Endothelial cell of umbilical vein (primary cell): ENCODE measurements at regions not wholly inside any gene's neighbourhood (a gene's known extent, or its start where the extent isn't known, plus 50 kb on each side); places are given as distances from the start of the nearest gene placed in this dataset.

Experiments
- BruUV-seq: library from RNA; stranded (reverse); fragments of 400-500 nt; replicated peaks from 2 replicates; lab custom pipeline; 2021; lab: Mats Ljungman, UMichigan
- CTCF ChIA-PET: fragments of 300-600, 350-600 bp; sonication (Branson Sonifier 250); formaldehyde crosslinking; loops from one replicate; lab custom pipeline; 2021; ENCODE audit warnings: antibody characterized with exemption, inconsistent platforms; lab: Charles Lee
- POLR2A ChIA-PET: fragments of 300-600, 350-600 bp; sonication (Branson Sonifier 250); formaldehyde crosslinking; loops from one replicate; lab custom pipeline; 2021; ENCODE audit warnings: antibody characterized with exemption, inconsistent platforms; lab: Charles Lee
- DNase-seq: peaks from one replicate; pipeline ENCODE4 v3.0.0-alpha.2; 2011; ENCODE audit warnings: low read depth, low spot score
- FAIRE-seq: peaks from 2 replicates; lab custom pipeline; 2011; peaks lifted over from hg19 to GRCh38; lab: Jason Lieb, UNC
- H2AFZ ChIP-seq: 2 replicates; pipeline ENCODE4 v1.6.0; 2012; ENCODE audit warnings: low read depth, low read length, control low read depth, inconsistent platforms
- H3K27ac ChIP-seq: 2 replicates; pipeline ENCODE4 v1.5.1; 2011; ENCODE audit warnings: low read depth, mild to moderate bottlenecking, control low read depth, low read length, moderate library complexity; ENCODE audit not compliant: insufficient read depth
- H3K27me3 ChIP-seq, 2 experiments: 2 replicates each; pipeline versions ENCODE4 v1.6.0 to v1.6.1; 2011; ENCODE audit warnings: low read length in 2 of 2, mixed read lengths in 1 of 2; ENCODE audit not compliant: control insufficient read depth in 2 of 2, insufficient read depth in 2 of 2
- H3K36me3 ChIP-seq, 2 experiments: 2 replicates in 1 of 2; 3 replicates in 1 of 2; pipeline ENCODE4 v1.5.1; 2011; ENCODE audit warnings: low read length in 2 of 2, mild to moderate bottlenecking in 1 of 2, moderate library complexity in 1 of 2; ENCODE audit not compliant: control insufficient read depth in 2 of 2, insufficient read depth in 2 of 2; ENCODE audit errors: extremely low read depth in 1 of 2
- H3K4me1 ChIP-seq: 3 replicates; pipeline ENCODE4 v1.5.1; 2011; ENCODE audit warnings: mild to moderate bottlenecking, low read length; ENCODE audit not compliant: control insufficient read depth, insufficient read depth; ENCODE audit errors: extremely low read depth
- H3K4me2 ChIP-seq: 2 replicates; pipeline ENCODE4 v1.6.1; 2011; ENCODE audit warnings: low read length, control low read depth, mixed read lengths; ENCODE audit not compliant: insufficient read depth
- H3K4me3 ChIP-seq, 3 experiments: fragments of 200-600 bp in 1 of 3; sonication (generic), shearing (Covaris generic) in 1 of 3; replicated peaks in 1 of 3; 2 replicates each; pipeline ENCODE4 v1.5.1; 2011 to 2016; ENCODE audit warnings: control low read depth in 3 of 3, low read length in 3 of 3, mild to moderate bottlenecking in 2 of 3, inconsistent platforms in 1 of 3, low read depth in 1 of 3, moderate library complexity in 1 of 3; ENCODE audit not compliant: insufficient read depth in 1 of 3
- H3K79me2 ChIP-seq: 2 replicates; pipeline ENCODE4 v1.6.0; 2012; ENCODE audit warnings: low read length, inconsistent platforms; ENCODE audit not compliant: control insufficient read depth, insufficient read depth
- H3K9ac ChIP-seq: replicated peaks from 2 replicates; pipeline ENCODE3; 2011; ENCODE audit warnings: low read length, control low read depth; ENCODE audit not compliant: insufficient read depth; ENCODE audit errors: extremely low read depth
- H3K9me1 ChIP-seq: replicated peaks from 3 replicates; pipeline ENCODE4 v1.6.0; 2011; ENCODE audit warnings: mild to moderate bottlenecking, low read length; ENCODE audit not compliant: control insufficient read depth, insufficient read depth; ENCODE audit errors: extremely low read depth
- H3K9me3 ChIP-seq: replicated peaks from 2 replicates; pipeline ENCODE4 v1.5.1; 2012; ENCODE audit warnings: low read length, inconsistent platforms; ENCODE audit not compliant: control insufficient read depth, insufficient read depth
- H4K20me1 ChIP-seq: replicated peaks from 2 replicates; pipeline ENCODE3; 2011; ENCODE audit warnings: mild to moderate bottlenecking, low read length; ENCODE audit not compliant: control insufficient read depth, insufficient read depth; ENCODE audit errors: extremely low read depth
- CTCF ChIP-seq, 2 donors: IDR thresholded peaks; 1 replicate in 1 of 2; 2 replicates in 1 of 2; pipeline ENCODE4 v1.5.1; 2011; ENCODE audit warnings: low read length in 2 of 2, mild to moderate bottlenecking in 2 of 2, moderate library complexity in 2 of 2, control low read depth in 1 of 2, inconsistent platforms in 1 of 2, low read depth in 1 of 2; ENCODE audit not compliant: insufficient read depth in 1 of 2; ENCODE audit errors: extremely low read depth in 1 of 2
- FOS ChIP-seq: IDR thresholded peaks from 2 replicates; pipeline ENCODE4 v1.6.1; 2011; ENCODE audit warnings: mild to moderate bottlenecking, low read length, moderate library complexity, borderline replicate concordance; ENCODE audit not compliant: insufficient read depth
- GATA2 ChIP-seq: IDR thresholded peaks from 2 replicates; pipeline ENCODE4 v1.7.0; 2011; ENCODE audit warnings: low read depth, mild to moderate bottlenecking, moderate library complexity, mixed read lengths, low read length; ENCODE audit not compliant: insufficient read length, insufficient read depth
- JUN ChIP-seq: IDR thresholded peaks from 2 replicates; pipeline ENCODE4 v1.6.1; 2011; ENCODE audit warnings: borderline replicate concordance, low read depth; ENCODE audit not compliant: insufficient read length, insufficient read depth
- MAX ChIP-seq: IDR thresholded peaks from 2 replicates; pipeline ENCODE4 v1.6.1; 2011; ENCODE audit not compliant: insufficient read depth, insufficient read length
- MYC ChIP-seq: IDR thresholded peaks from one replicate; pipeline ENCODE4 v1.6.1; 2011; ENCODE audit warnings: mild to moderate bottlenecking, low read depth, low read length
- POLR2A ChIP-seq: IDR thresholded peaks from 2 replicates; pipeline ENCODE4 v1.6.1; 2012; ENCODE audit warnings: low read depth, mild to moderate bottlenecking, control low read depth, low read length
- POLR2AphosphoS5 ChIP-seq: IDR thresholded peaks from 2 replicates; pipeline ENCODE4 v1.6.1; 2012; ENCODE audit warnings: low read depth, mild to moderate bottlenecking, control low read depth, low read length, moderate library complexity; ENCODE audit not compliant: insufficient read depth
- dilution Hi-C: fragments of 300-500 bp; cut with MboI; formaldehyde crosslinking; loops from one replicate; pipeline ENCODE4 v1.15.0; 2019; ENCODE audit warnings: low sequenced_read_pairs; ENCODE audit not compliant: extremely low pct_ligation_motif_present
- intact Hi-C: fragments of 100-400 bp; cut with micrococcal nuclease; formaldehyde crosslinking; loops from one replicate; pipeline ENCODE4 v1.10.0; 2022

GRCh38 chr7:138245216-138245615 lies 169.0 kb downstream of the AKR1D1 start:
- no peaks in the 10 kb centered on the region for H3K79me2 ChIP-seq
- H3K4me2 ChIP-seq: no peak overlapping the region
- ChIA-PET POLR2A (no interaction called here), CTCF (no interaction called here)
- BruUV-seq: no TSS peak
- dilution Hi-C loops (no loop called here), intact Hi-C loops (no loop called here)
- no peak overlapping the region for H3K4me3 ChIP-seq
- H3K27ac ChIP-seq: no peak overlapping the region
- no peak for DNase-seq
- H3K9me1 ChIP-seq: no peaks in the 10 kb centered on the region
- H2AFZ ChIP-seq: no peak overlapping the region
- FAIRE-seq: no peak
- H3K4me1 ChIP-seq: no peaks in the 10 kb centered on the region
- H4K20me1 ChIP-seq: no peaks in the 10 kb centered on the region
- no peaks in the 10 kb centered on the region for H3K27me3 ChIP-seq
- TF ChIP-seq JUN: no peak
- TF ChIP-seq POLR2A: no peak
- TF ChIP-seq POLR2AphosphoS5: no peak
- no peak for TF ChIP-seq MYC
- TF ChIP-seq FOS: no peak
- TF ChIP-seq CTCF (IDR thresholded peaks at IDR 0.05; ENCODE audit: extremely low read depth in 1 of 2, insufficient read depth in 1 of 2, low read depth in 1 of 2, low read length in 2 of 2): no peak
- TF ChIP-seq GATA2: no peak
- no peak for TF ChIP-seq MAX
- no peaks in the 10 kb centered on the region for H3K36me3 ChIP-seq
- no peak overlapping the region for H3K9ac ChIP-seq
- no peaks in the 10 kb centered on the region for H3K9me3 ChIP-seq
